ENCODE measurements at regions not wholly inside any gene's neighbourhood (a gene's known extent, or its start where the extent isn't known, plus 50 kb on each side); places are given as distances from the start of the nearest gene placed in this dataset.

DNA sequence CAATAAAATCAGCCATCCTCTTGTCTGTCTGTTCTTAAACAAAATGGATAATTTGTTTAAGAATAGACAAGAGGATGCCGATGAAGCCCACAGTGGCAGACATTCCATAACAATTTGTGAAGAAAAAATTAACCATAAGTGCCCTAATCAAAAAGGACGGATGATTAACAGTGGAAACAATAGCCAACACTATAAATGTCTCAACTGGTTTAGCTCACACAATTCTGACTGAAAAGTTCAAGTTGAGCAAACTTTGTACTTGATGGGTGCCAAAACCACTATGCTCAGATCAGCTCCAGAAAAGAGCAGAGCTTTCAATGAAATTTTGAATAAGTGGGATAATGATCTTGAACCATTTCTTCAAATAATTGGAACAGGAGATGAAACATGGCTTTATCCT is 202.2 kb upstream of the OR4E1 start:
- Histone ChIP-seq H3K18ac (ENCODE audit: low read depth, low read length) (no peak overlapping the region), H3K9me3 (ENCODE audit: control insufficient read depth, insufficient read depth, low read length) (no peaks in the 10 kb centered on the region), H3K27ac (ENCODE audit: insufficient read depth, low read length) (no peak overlapping the region), H3K9me1 (ENCODE audit: insufficient read depth, low read length) (no peaks in the 10 kb centered on the region), H2BK15ac (ENCODE audit: low read depth, low read length) (no peak overlapping the region), H3K4me3 (ENCODE audit: insufficient read depth, low read depth, low read length) (no peak overlapping the region), H3K4ac (ENCODE audit: low read depth, low read length) (no peak overlapping the region), H4K20me1 (ENCODE audit: insufficient read depth, low read length) (no peaks in the 10 kb centered on the region), H3K79me1 (ENCODE audit: low read depth in 1 of 2, low read length in 2 of 2) (no peaks in the 10 kb centered on the region), H4K91ac (ENCODE audit: insufficient read depth, low read depth, low read length) (no peak overlapping the region), H2BK120ac (ENCODE audit: low read depth, low read length) (no peak overlapping the region), H3K56ac (ENCODE audit: extremely low read depth, insufficient read depth, low read length) (no peak overlapping the region), H3K9ac (ENCODE audit: low read depth, low read length) (no peak overlapping the region), H2AFZ (replicated peaks; ENCODE audit: low read length, poor library complexity) (no peak overlapping the region), H3K23ac (ENCODE audit: low read depth, low read length) (no peak overlapping the region), H3K14ac (replicated peaks; ENCODE audit: low read depth, low read length) (no peak overlapping the region), H2AK9ac (replicated peaks; ENCODE audit: low read depth, low read length, poor library complexity) (no peak overlapping the region), H2BK20ac (ENCODE audit: low read depth, low read length) (no peak overlapping the region), H4K5ac (ENCODE audit: low read depth, low read length) (no peak overlapping the region), H2BK5ac (ENCODE audit: low read depth, low read length, poor library complexity, severe bottlenecking) (no peak overlapping the region), H2AK5ac (ENCODE audit: low read depth, low read length) (no peak overlapping the region), H3K4me2 (ENCODE audit: low read depth, low read length) (no peak overlapping the region), H3K27me3 (ENCODE audit: control insufficient read depth, insufficient read depth, low read length) (no peaks in the 10 kb centered on the region), H3K36me3 (ENCODE audit: control insufficient read depth, insufficient read depth, low read length) (no peaks in the 10 kb centered on the region), H3K4me1 (ENCODE audit: control insufficient read depth, insufficient read depth, low read length) (no peaks in the 10 kb centered on the region), H4K8ac (ENCODE audit: low read depth in 2 of 2, low read length in 2 of 2) (no peak overlapping the region)
- in situ Hi-C loops (cut with MboI; ENCODE audit: low sequenced_read_pairs) = no loop called here
- intact Hi-C loops (cut with micrococcal nuclease) = no loop called here
- ChIA-PET POLR2A (ENCODE audit: unreplicated experiment) (no interaction called here), CTCF (interaction anchor here (0.6 kb wide), 1 partner anchor 80 kb away, joined by 3 read pairs; no protein-coding TSS in a partner anchor)
- no CpG with 5 or more reads among the region's 2 CpGs for WGBS, 2 experiments (ENCODE audit: extremely low coverage in 2 of 2, insufficient read length in 1 of 2)
- BruUV-seq (replicated peaks) = no TSS peak
- dilution Hi-C loops (cut with HindIII; ENCODE audit: low sequenced_read_pairs, unreplicated experiment) = no loop called here
- TF ChIP-seq, protein P1, sequence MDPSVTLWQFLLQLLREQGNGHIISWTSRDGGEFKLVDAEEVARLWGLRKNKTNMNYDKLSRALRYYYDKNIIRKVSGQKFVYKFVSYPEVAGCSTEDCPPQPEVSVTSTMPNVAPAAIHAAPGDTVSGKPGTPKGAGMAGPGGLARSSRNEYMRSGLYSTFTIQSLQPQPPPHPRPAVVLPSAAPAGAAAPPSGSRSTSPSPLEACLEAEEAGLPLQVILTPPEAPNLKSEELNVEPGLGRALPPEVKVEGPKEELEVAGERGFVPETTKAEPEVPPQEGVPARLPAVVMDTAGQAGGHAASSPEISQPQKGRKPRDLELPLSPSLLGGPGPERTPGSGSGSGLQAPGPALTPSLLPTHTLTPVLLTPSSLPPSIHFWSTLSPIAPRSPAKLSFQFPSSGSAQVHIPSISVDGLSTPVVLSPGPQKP (IDR thresholded peaks at IDR 0.05; ENCODE audit: borderline replicate concordance, low read depth, low read length) = no peak
- TF ChIP-seq RAD21 (IDR thresholded peaks at IDR 0.05; ENCODE audit: low read length) (no peak), BHLHE40 (IDR thresholded peaks at IDR 0.05; ENCODE audit: low read depth, low read length) (no peak), SMC3 (IDR thresholded peaks at IDR 0.05; ENCODE audit: low read depth, low read length) (no peak), NFE2L2 (IDR thresholded peaks at IDR 0.05; ENCODE audit: low read depth, low read length) (no peak), CHD1 (IDR thresholded peaks at IDR 0.05; ENCODE audit: low read depth, low read length) (no peak), POLR2A (IDR thresholded peaks at IDR 0.05; ENCODE audit: low read depth, low read length) (no peak), RCOR1 (IDR thresholded peaks at IDR 0.05; ENCODE audit: insufficient replicate concordance, low read length) (no peak), MAFK (IDR thresholded peaks at IDR 0.05; ENCODE audit: low read depth, low read length) (no peak), MXI1 (IDR thresholded peaks at IDR 0.05; ENCODE audit: borderline replicate concordance, low read depth, low read length) (no peak), MAZ (IDR thresholded peaks at IDR 0.05; ENCODE audit: borderline replicate concordance, low read depth, low read length) (no peak), CEBPB (IDR thresholded peaks at IDR 0.05; ENCODE audit: low read depth, low read length) (no peak)
- TF ChIP-seq, protein P2, sequence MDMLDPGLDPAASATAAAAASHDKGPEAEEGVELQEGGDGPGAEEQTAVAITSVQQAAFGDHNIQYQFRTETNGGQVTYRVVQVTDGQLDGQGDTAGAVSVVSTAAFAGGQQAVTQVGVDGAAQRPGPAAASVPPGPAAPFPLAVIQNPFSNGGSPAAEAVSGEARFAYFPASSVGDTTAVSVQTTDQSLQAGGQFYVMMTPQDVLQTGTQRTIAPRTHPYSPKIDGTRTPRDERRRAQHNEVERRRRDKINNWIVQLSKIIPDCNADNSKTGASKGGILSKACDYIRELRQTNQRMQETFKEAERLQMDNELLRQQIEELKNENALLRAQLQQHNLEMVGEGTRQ (IDR thresholded peaks at IDR 0.05; ENCODE audit: low read depth, low read length) = no peak
- no peak for DNase-seq
- no peak for ATAC-seq (ENCODE audit: low read depth)

Measured in IMR-90 (cell line).